ENCODE measurements at regions not wholly inside any gene's neighbourhood (a gene's known extent, or its start where the extent isn't known, plus 50 kb on each side); places are given as distances from the start of the nearest gene placed in this dataset.
A peak's percentile ranks its signal among the peaks of the same experiment; 100 is the strongest.

DNA sequence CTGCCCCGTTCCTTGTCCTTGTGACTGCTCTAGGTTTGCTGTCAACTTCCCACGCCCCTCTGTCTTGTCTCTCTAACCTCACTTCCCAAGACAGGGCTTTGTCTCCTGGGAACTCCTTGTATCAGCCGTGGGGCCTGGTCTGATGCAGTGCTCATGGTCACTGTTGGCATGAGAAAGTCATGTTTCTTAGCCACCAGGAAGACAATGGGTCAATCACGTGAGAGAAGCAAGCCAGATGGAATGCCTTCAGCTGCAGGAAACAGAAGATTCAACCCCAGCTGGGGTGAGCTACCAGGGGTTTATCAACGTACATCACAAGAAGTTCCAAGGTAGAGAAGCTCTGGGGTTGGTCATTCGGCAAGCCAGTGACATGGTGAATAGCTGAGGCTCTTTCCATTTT, 116.6 kb downstream of the IRF8 start:
- FAIRE-seq (no peak), DNase-seq (ENCODE audit: low spot score in 2 of 2) (no peak)

DNA sequence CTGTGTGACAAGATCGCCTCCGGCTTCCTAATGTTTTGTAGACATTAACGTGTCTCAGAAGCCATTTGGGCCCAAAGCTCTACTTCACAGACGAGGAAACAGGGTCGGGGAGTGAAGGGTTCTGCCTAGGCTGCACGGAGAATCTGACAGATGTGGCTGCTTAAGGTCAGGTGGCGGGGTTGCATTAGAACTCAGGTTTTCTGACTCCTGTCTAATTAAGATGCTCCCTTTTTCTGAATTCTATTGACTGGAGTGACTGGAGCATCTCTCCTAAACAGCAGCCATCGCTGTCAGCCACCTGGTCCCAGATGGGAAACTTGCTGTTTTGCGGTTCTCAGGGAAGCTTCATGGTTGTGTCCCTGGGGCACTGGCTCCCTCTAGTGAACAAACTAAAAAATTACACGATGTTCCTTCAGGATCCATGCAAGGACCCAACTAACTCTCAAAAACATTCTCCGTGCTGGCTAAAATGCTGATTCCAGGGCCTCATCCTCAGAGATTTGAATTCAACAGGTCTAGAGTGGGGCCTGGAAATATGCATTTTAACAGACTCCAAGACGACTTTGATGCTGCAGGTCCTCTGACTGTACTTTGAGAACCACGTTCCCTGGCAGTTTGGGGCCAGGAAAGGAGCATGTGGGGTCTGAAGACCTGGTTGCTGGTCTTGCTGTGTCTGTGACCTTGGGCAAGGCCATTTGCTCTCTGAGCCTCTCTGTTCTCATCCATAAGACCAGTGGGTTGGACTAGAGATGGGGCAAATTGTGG, 117.4 kb downstream of the IRF8 start:
- no peak for FAIRE-seq
- DNase-seq (ENCODE audit: low spot score in 2 of 2), result peak; percentile 41 to 77

DNA sequence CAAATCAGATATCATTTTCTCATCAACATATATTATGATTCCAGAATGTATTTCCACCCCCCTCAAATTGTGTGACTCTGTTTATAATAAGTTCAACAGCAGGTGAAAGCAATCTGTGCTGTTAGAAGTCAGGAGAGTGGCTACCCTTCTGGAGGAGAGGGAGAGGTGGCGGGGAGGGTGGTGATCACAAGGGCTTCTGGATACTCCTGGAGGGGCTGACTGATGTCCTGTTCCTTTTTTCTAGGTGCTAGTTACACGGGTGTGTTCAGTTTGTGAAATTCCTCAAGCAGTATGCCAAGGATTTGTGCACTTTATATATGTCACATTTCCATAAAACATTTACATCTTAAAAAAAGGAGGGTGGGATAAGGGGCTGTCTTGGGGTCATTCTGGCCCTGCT, 119.1 kb downstream of the IRF8 start:
- FAIRE-seq, result no peak
- DNase-seq (ENCODE audit: low spot score in 2 of 2), result no peak

DNA sequence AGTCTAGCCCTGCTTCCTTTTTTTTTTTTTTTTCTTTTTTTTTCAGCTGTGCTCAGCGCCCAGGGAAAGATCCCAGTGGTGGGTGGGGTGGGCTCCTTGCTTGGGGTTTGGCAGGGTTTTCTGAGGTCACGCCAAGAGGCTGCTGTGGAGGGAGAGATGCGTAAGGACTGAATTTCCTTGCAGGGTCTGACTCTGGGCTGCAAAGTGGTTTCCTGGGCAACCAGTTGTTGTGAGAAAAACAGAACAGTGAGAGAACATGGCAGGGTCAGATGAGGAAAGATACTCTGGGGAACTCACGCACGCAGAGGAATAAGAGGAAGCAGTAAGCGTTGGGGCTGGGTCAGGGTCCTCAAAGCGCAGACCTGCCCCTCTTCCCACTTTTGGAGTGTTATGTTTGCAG, 119.5 kb downstream of the IRF8 start:
- FAIRE-seq (no peak), DNase-seq (ENCODE audit: low spot score in 2 of 2) (no peak)

DNA sequence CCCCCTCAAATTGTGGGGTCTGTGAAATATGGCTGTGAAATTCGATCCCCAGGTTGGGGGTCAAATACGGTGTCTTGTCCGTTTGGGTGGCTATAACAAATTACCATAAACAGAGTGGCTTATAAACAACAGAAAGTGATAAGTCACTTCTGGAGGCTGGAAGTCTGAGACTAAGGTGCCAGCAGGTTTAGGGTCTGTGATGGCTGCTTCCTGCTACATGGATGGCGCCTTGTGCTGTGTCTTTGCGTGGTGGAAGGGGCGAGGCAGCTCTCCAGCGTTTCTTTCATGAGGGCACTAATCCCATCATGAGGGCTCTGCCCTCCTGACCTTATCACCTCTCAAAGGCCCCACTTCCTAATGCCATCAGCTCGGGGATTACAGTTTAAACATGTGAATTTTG, 120.0 kb downstream of the IRF8 start:
- FAIRE-seq, result no peak
- no peak for DNase-seq (ENCODE audit: low spot score in 2 of 2)

- DNase-seq (ENCODE audit: low spot score in 2 of 2) (no peak), FAIRE-seq (no peak)
These were observed 120.6 kb downstream of the IRF8 start for GRCh38 chr16:86019446-86020047.

GRCh38 chr16:86020971-86021370, 122.0 kb downstream of the IRF8 start:
- FAIRE-seq (no peak), DNase-seq (ENCODE audit: low spot score in 2 of 2) (no peak)

- no peak for DNase-seq (ENCODE audit: low spot score in 2 of 2)
- FAIRE-seq, result no peak
These were observed 123.5 kb downstream of the IRF8 start for GRCh38 chr16:86022381-86022960.

GRCh38 chr16:86024210-86024609, 125.2 kb downstream of the IRF8 start:
- DNase-seq (ENCODE audit: low spot score in 2 of 2) (no peak), FAIRE-seq (no peak)

DNA sequence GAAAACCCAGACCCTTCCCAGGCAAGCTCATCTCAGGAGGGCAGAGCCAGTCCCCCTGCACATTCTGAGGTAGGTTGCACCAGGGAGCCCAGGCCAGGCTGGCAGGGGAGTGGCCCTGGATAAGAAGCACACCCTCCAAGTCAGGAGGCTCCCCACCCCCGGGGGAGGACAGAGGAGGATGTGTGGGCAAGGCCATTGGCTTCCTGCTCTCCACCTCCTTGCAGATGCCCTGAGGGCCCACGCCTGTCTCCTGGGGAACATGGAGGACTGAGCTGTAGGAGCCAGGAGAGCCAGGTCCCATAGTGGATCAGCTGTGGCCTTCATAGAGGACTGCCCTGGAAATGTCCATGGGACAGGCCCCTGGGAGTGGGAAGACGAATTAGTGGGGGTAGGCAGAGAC, 126.7 kb downstream of the IRF8 start:
- FAIRE-seq, result no peak

DNA sequence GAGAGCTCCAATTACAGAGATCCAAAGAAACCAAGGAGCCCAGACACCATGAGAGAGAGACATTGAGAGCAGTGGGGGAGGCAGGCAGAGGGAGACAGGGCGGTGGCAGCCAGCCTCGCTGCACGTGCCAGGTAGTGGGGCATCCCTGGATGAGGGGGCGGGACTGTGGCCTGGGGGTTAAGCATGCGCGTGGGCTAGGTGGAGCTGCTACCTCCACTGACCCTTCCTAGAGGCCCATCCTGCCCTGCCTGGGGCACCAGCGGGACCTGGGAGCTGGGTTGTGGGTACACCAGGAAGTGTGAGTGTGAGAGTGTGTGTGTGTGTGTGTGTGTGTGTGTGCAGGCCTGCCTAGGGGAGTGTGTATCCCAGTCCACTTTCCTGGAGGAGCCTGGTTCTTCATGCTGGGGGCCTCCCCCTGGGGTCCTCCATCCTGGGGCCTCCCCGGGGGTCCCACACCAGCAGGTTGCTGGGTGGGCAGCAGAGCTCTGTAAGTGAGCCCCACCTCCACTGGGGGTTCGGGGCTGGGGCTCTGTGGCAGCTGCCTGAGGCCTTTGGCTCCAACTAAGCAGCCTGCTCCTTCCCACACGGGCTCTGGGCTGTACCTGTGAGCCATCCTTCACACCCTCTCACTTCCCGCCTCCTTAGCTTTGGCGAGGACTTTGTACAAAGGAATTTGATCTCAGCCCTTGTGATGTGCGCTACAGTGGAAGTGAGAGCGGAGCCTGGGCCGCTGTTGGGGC, 127.4 kb downstream of the IRF8 start:
- DNase-seq (ENCODE audit: low spot score in 2 of 2), result no peak
- no peak for FAIRE-seq

More for the DNA sequence above, 126.7 kb downstream of the IRF8 start:
- no peak for DNase-seq (ENCODE audit: low spot score in 2 of 2)

- FAIRE-seq (no peak), DNase-seq (ENCODE audit: low spot score in 2 of 2) (no peak)
These were observed 128.0 kb downstream of the IRF8 start for GRCh38 chr16:86026916-86027315.

DNA sequence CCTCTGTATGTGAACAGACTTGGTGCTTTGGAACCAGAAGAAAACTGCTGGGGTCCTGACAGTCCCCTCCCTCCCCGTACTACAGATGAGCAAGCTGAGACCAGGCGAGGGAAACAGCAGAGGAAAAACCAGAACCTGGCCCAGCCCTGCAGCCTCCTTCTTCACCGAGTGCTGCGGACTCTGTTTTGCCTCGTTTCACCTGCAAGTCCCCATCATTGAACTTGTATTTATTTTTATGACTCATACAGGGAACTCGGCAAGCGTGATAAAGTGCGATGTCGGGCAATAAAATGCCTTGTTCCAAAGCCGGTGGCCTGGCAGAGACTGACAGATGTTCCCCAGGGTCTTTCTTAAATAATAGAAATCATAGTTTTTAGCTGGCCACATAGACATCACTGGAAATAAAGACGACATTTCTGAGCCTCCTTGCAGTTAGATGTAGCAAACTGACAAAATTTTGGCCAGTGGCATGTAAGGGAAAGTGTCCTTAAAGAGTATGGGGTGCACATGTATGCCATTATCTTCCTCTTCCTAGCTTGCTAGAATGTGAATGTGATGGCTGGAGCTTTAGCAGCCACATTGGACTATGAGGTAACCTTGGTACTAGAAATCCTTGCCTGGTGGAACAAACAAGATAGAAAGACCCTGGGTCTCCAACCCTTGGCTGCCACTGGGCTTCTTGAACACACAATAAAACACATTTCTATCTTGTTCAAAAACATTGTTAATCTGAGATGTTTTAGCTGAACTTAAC, 128.6 kb downstream of the IRF8 start:
- no peak for DNase-seq (ENCODE audit: low spot score in 2 of 2)
- FAIRE-seq, result no peak

- DNase-seq (ENCODE audit: low spot score in 2 of 2) (peak; percentile 41 to 70), FAIRE-seq (no peak)
These were observed 130.3 kb downstream of the IRF8 start for GRCh38 chr16:86029131-86029741.

DNA sequence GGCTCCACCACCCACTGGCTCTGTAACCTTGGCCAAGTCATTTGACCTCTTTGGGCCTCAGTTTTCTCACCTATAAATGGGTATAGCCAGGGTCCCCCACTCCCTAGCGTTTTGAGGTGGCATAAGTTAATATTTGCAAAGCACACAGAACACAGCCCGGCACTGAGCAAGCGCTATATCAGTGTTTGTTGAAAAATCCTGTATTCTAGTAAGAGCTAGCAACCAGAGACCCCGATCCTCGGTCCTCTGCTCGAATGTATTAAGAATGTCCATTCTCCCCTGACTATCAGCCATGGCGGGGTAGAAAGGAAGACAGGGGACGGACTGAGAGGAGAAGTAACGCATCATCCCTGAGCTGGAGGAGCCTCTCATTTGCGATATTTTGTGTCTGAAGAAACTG, 131.2 kb downstream of the IRF8 start:
- DNase-seq (ENCODE audit: low spot score in 2 of 2) (no peak), FAIRE-seq (no peak)

- FAIRE-seq, result no peak
These were observed 132.2 kb downstream of the IRF8 start for GRCh38 chr16:86031141-86031678.

DNA sequence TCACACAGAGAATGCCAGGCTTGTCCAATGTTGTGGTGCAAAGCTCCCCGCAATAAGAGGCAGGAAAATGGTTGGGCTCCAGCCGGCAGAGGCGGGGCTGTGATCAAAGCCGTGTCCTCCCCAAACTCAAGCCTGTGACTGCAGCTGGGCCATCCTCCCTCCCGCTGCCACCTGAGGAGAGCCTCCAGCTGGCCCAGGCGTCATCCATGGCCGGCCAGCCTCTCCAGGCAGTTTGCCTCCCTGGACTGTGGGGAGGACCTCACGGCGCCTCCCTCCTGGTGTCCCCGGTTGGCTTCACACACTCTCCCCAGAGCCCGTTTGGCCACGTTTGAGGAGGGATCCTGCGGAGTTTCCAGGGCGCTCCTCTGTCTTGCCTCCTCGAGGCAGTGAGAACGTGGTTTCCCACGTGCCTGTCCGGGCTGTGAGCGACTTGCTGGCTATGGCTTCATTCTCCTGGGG, 134.1 kb downstream of the IRF8 start:
- FAIRE-seq (no peak), DNase-seq (ENCODE audit: low spot score in 2 of 2) (peak; percentile 29 to 30)

More at GRCh38 chr16:86031141-86031678, 132.2 kb downstream of the IRF8 start:
- DNase-seq (ENCODE audit: low spot score in 2 of 2), result no peak

GRCh38 chr16:86033971-86034370, 135.0 kb downstream of the IRF8 start:
- FAIRE-seq (no peak), DNase-seq (ENCODE audit: low spot score in 2 of 2) (no peak)

- FAIRE-seq, result no peak
- DNase-seq (ENCODE audit: low spot score in 2 of 2), result no peak
These were observed 135.5 kb downstream of the IRF8 start for GRCh38 chr16:86034421-86034919.

All from frontal cortex (tissue), 3 donors.